Breast epithelium (tissue), 3 donors: ENCODE measurements at regions not wholly inside any gene's neighbourhood (a gene's known extent, or its start where the extent isn't known, plus 50 kb on each side); places are given as distances from the start of the nearest gene placed in this dataset.

Experiments
- CTCF ChIP-seq, 3 donors: fragments of 450-650 bp; IDR thresholded peaks; one replicate each; pipeline ENCODE4 v1.5.1; 2016 to 2017; ENCODE audit warnings: antibody characterized with exemption in 3 of 3, mild to moderate bottlenecking in 3 of 3, moderate library complexity in 3 of 3
- POLR2A ChIP-seq: fragments of 450-650 bp; IDR thresholded peaks from one replicate; pipeline ENCODE4 v1.6.1; 2016; ENCODE audit warnings: antibody characterized with exemption, mild to moderate bottlenecking, moderate library complexity

GRCh38 chr2:51472783-51473182, 440.9 kb upstream of the NRXN1 start:
- no peak for TF ChIP-seq CTCF (IDR thresholded peaks at IDR 0.05)
- no peak for TF ChIP-seq POLR2A
